H1 (cell line): ENCODE measurements at regions not wholly inside any gene's neighbourhood (a gene's known extent, or its start where the extent isn't known, plus 50 kb on each side); places are given as distances from the start of the nearest gene placed in this dataset.

Source experiments
- BACH1 ChIP-seq: IDR thresholded peaks from 2 replicates; pipeline ENCODE4 v1.6.1; 2012; ENCODE audit warnings: low read length, improper control_type of control experiment
- CREB1 ChIP-seq: IDR thresholded peaks from 2 replicates; pipeline ENCODE4 v1.6.1; 2012; ENCODE audit warnings: inconsistent platforms
- EZH2 ChIP-seq: fragments of 200-600 bp; sonication (generic); IDR thresholded peaks from 2 replicates; pipeline ENCODE4 v1.7.1; 2012; ENCODE audit warnings: low read depth, mild to moderate bottlenecking, moderate library complexity, low read length, inconsistent platforms; ENCODE audit not compliant: severe bottlenecking
- KDM1A ChIP-seq: fragments of 200-600, 300-600 bp; sonication (generic); IDR thresholded peaks from 2 replicates; pipeline ENCODE4 v1.7.1; 2016; ENCODE audit warnings: mild to moderate bottlenecking, low read length, borderline replicate concordance
- RNF2 ChIP-seq: fragments of 200-900, 300-1000 bp; sonication (generic); IDR thresholded peaks from 2 replicates; pipeline ENCODE4 v1.7.1; 2016; ENCODE audit warnings: borderline replicate concordance, low read depth, mild to moderate bottlenecking, antibody characterized with exemption, low read length; ENCODE audit not compliant: poor library complexity, severe bottlenecking; ENCODE audit errors: missing control alignments
- SAP30 ChIP-seq: fragments of 300-600 bp; sonication (generic); IDR thresholded peaks from 2 replicates; pipeline ENCODE4 v1.7.1; 2012; ENCODE audit warnings: low read length, moderate library complexity, mild to moderate bottlenecking, inconsistent platforms; ENCODE audit not compliant: insufficient read depth, insufficient replicate concordance
- SP4 ChIP-seq: IDR thresholded peaks from 2 replicates; pipeline ENCODE4 v1.6.1; 2012; ENCODE audit warnings: low read length, inconsistent platforms
- TF ChIP-seq, protein P1 (sequence below): fragments of 300-600 bp; sonication (generic); IDR thresholded peaks from 2 replicates; pipeline ENCODE4 v1.7.1; 2012; ENCODE audit warnings: low read length, moderate library complexity, mild to moderate bottlenecking, inconsistent platforms; ENCODE audit not compliant: insufficient replicate concordance
- TF ChIP-seq, protein P2 (sequence below): IDR thresholded peaks from 2 replicates; pipeline ENCODE4 v1.6.1; 2011; ENCODE audit warnings: low read depth, mild to moderate bottlenecking, low read length; ENCODE audit not compliant: insufficient read depth

DNA sequence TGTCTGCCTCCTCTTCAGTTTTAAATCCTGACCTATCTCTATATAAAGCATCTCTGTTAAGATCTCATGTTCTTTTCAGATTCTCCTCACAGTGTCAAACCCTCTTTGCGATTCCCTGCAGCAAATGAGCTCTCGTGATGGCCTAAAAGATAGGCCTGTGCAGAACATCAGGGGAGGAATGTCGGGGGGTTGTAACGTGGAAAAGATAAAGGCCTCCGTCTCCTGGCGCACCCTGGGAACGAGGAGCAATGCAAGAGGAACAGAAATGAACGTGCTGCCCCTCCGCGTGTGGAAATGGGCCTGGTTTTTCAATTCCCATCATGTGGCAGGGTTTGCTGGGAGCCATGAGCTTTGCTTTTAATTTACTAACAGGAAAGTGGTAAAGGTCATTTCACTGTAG lies 285.0 kb upstream of the TPM1 start (continued):
- TF ChIP-seq, protein P1, sequence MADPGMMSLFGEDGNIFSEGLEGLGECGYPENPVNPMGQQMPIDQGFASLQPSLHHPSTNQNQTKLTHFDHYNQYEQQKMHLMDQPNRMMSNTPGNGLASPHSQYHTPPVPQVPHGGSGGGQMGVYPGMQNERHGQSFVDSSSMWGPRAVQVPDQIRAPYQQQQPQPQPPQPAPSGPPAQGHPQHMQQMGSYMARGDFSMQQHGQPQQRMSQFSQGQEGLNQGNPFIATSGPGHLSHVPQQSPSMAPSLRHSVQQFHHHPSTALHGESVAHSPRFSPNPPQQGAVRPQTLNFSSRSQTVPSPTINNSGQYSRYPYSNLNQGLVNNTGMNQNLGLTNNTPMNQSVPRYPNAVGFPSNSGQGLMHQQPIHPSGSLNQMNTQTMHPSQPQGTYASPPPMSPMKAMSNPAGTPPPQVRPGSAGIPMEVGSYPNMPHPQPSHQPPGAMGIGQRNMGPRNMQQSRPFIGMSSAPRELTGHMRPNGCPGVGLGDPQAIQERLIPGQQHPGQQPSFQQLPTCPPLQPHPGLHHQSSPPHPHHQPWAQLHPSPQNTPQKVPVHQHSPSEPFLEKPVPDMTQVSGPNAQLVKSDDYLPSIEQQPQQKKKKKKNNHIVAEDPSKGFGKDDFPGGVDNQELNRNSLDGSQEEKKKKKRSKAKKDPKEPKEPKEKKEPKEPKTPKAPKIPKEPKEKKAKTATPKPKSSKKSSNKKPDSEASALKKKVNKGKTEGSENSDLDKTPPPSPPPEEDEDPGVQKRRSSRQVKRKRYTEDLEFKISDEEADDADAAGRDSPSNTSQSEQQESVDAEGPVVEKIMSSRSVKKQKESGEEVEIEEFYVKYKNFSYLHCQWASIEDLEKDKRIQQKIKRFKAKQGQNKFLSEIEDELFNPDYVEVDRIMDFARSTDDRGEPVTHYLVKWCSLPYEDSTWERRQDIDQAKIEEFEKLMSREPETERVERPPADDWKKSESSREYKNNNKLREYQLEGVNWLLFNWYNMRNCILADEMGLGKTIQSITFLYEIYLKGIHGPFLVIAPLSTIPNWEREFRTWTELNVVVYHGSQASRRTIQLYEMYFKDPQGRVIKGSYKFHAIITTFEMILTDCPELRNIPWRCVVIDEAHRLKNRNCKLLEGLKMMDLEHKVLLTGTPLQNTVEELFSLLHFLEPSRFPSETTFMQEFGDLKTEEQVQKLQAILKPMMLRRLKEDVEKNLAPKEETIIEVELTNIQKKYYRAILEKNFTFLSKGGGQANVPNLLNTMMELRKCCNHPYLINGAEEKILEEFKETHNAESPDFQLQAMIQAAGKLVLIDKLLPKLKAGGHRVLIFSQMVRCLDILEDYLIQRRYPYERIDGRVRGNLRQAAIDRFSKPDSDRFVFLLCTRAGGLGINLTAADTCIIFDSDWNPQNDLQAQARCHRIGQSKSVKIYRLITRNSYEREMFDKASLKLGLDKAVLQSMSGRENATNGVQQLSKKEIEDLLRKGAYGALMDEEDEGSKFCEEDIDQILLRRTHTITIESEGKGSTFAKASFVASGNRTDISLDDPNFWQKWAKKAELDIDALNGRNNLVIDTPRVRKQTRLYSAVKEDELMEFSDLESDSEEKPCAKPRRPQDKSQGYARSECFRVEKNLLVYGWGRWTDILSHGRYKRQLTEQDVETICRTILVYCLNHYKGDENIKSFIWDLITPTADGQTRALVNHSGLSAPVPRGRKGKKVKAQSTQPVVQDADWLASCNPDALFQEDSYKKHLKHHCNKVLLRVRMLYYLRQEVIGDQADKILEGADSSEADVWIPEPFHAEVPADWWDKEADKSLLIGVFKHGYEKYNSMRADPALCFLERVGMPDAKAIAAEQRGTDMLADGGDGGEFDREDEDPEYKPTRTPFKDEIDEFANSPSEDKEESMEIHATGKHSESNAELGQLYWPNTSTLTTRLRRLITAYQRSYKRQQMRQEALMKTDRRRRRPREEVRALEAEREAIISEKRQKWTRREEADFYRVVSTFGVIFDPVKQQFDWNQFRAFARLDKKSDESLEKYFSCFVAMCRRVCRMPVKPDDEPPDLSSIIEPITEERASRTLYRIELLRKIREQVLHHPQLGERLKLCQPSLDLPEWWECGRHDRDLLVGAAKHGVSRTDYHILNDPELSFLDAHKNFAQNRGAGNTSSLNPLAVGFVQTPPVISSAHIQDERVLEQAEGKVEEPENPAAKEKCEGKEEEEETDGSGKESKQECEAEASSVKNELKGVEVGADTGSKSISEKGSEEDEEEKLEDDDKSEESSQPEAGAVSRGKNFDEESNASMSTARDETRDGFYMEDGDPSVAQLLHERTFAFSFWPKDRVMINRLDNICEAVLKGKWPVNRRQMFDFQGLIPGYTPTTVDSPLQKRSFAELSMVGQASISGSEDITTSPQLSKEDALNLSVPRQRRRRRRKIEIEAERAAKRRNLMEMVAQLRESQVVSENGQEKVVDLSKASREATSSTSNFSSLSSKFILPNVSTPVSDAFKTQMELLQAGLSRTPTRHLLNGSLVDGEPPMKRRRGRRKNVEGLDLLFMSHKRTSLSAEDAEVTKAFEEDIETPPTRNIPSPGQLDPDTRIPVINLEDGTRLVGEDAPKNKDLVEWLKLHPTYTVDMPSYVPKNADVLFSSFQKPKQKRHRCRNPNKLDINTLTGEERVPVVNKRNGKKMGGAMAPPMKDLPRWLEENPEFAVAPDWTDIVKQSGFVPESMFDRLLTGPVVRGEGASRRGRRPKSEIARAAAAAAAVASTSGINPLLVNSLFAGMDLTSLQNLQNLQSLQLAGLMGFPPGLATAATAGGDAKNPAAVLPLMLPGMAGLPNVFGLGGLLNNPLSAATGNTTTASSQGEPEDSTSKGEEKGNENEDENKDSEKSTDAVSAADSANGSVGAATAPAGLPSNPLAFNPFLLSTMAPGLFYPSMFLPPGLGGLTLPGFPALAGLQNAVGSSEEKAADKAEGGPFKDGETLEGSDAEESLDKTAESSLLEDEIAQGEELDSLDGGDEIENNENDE, result no peak
- no peak for TF ChIP-seq CREB1
- TF ChIP-seq EZH2, result no peak
- no peak for TF ChIP-seq SP4
- no peak for TF ChIP-seq RNF2
- no peak for TF ChIP-seq SAP30
- no peak for TF ChIP-seq KDM1A
- TF ChIP-seq, protein P2, sequence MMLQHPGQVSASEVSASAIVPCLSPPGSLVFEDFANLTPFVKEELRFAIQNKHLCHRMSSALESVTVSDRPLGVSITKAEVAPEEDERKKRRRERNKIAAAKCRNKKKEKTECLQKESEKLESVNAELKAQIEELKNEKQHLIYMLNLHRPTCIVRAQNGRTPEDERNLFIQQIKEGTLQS, result no peak
- no peak for TF ChIP-seq BACH1
